ENCODE measurements at regions not wholly inside any gene's neighbourhood (a gene's known extent, or its start where the extent isn't known, plus 50 kb on each side); places are given as distances from the start of the nearest gene placed in this dataset.

- TF ChIP-seq EZH2 (IDR thresholded peaks at IDR 0.05; ENCODE audit: borderline replicate concordance) (no peak), EZH2phosphoT487 (IDR thresholded peaks at IDR 0.05; ENCODE audit: low read depth, severe bottlenecking, unreplicated experiment) (no peak)
Observed at GRCh38 chr2:235268535-235268934, 225.3 kb upstream of the AGAP1 start.

GRCh38 chr2:235270291-235270690 is 223.6 kb upstream of the AGAP1 start:
- Histone ChIP-seq H3K79me2 (no peaks in the 10 kb centered on the region), H3K4me2 (no peak overlapping the region), H3K9me3 (ENCODE audit: low read depth) (no peaks in the 10 kb centered on the region), H3K27ac (no peak overlapping the region), H4K20me1 (ENCODE audit: insufficient read depth, poor library complexity, severe bottlenecking) (no peaks in the 10 kb centered on the region), H3K27me3 (no peaks in the 10 kb centered on the region), H3K36me3 (replicated peaks; ENCODE audit: insufficient read depth, low read depth) (no peaks in the 10 kb centered on the region), H3K4me3 (no peak overlapping the region), H3K4me1 (ENCODE audit: insufficient read depth) (peaks cover 4% of the 10 kb centered on the region), H3K9me2 (replicated peaks; ENCODE audit: insufficient read depth) (no peaks in the 10 kb centered on the region), H2AFZ (no peak overlapping the region)
- WGBS (ENCODE audit: low lambda C conversion rate, missing lambda C conversion rate): 94% methylated on average over 4 of the region's 4 CpGs
- DNase-seq (ENCODE audit: low spot score): no peak
- TF ChIP-seq EZH2phosphoT487 (IDR thresholded peaks at IDR 0.05; ENCODE audit: low read depth, severe bottlenecking, unreplicated experiment) (no peak), CTCF (IDR thresholded peaks at IDR 0.05; ENCODE audit: poor library complexity) (no peak), EZH2 (IDR thresholded peaks at IDR 0.05; ENCODE audit: borderline replicate concordance) (no peak)

More at GRCh38 chr2:235268535-235268934, 225.3 kb upstream of the AGAP1 start:
- Histone ChIP-seq H2AFZ (no peak overlapping the region), H3K4me3 (no peak overlapping the region), H3K36me3 (replicated peaks; ENCODE audit: insufficient read depth, low read depth) (no peaks in the 10 kb centered on the region), H3K9me2 (replicated peaks; ENCODE audit: insufficient read depth) (no peaks in the 10 kb centered on the region), H3K79me2 (no peaks in the 10 kb centered on the region), H3K4me2 (no peak overlapping the region), H3K9me3 (ENCODE audit: low read depth) (no peaks in the 10 kb centered on the region), H3K27me3 (no peaks in the 10 kb centered on the region), H4K20me1 (ENCODE audit: insufficient read depth, poor library complexity, severe bottlenecking) (no peaks in the 10 kb centered on the region), H3K27ac (no peak overlapping the region), H3K4me1 (ENCODE audit: insufficient read depth) (peaks cover 4% of the 10 kb centered on the region)
- 58% methylated on average over 7 of the region's 7 CpGs for WGBS (ENCODE audit: low lambda C conversion rate, missing lambda C conversion rate)
- no peak for DNase-seq (ENCODE audit: low spot score)

GRCh38 chr2:235270956-235271355 is 222.9 kb upstream of the AGAP1 start:
- H3K36me3 ChIP-seq (replicated peaks; ENCODE audit: insufficient read depth, low read depth): no peaks in the 10 kb centered on the region
- no peak overlapping the region for H3K4me3 ChIP-seq
- H3K4me2 ChIP-seq: no peak overlapping the region
- no peaks in the 10 kb centered on the region for H3K79me2 ChIP-seq
- DNase-seq (ENCODE audit: low spot score): no peak
- no peak overlapping the region for H2AFZ ChIP-seq
- no peaks in the 10 kb centered on the region for H3K9me2 ChIP-seq (replicated peaks; ENCODE audit: insufficient read depth)
- TF ChIP-seq CTCF (IDR thresholded peaks at IDR 0.05; ENCODE audit: poor library complexity) (no peak), EZH2phosphoT487 (IDR thresholded peaks at IDR 0.05; ENCODE audit: low read depth, severe bottlenecking, unreplicated experiment) (no peak), EZH2 (IDR thresholded peaks at IDR 0.05; ENCODE audit: borderline replicate concordance) (no peak)
- no peak overlapping the region for H3K27ac ChIP-seq
- WGBS (ENCODE audit: low lambda C conversion rate, missing lambda C conversion rate): 84% methylated on average over 4 of the region's 4 CpGs
- no peaks in the 10 kb centered on the region for H4K20me1 ChIP-seq (ENCODE audit: insufficient read depth, poor library complexity, severe bottlenecking)
- no peaks in the 10 kb centered on the region for H3K27me3 ChIP-seq
- H3K9me3 ChIP-seq (ENCODE audit: low read depth): no peaks in the 10 kb centered on the region
- peaks cover 4% of the 10 kb centered on the region for H3K4me1 ChIP-seq (ENCODE audit: insufficient read depth)

- Histone ChIP-seq H3K4me1 (ENCODE audit: insufficient read depth) (peaks cover 4% of the 10 kb centered on the region), H3K27ac (no peak overlapping the region), H3K4me2 (no peak overlapping the region), H3K27me3 (no peaks in the 10 kb centered on the region), H3K79me2 (no peaks in the 10 kb centered on the region), H2AFZ (no peak overlapping the region), H3K4me3 (no peak overlapping the region), H3K9me3 (ENCODE audit: low read depth) (no peaks in the 10 kb centered on the region), H3K9me2 (replicated peaks; ENCODE audit: insufficient read depth) (no peaks in the 10 kb centered on the region), H3K36me3 (replicated peaks; ENCODE audit: insufficient read depth, low read depth) (no peaks in the 10 kb centered on the region), H4K20me1 (ENCODE audit: insufficient read depth, poor library complexity, severe bottlenecking) (no peaks in the 10 kb centered on the region)
- 93% methylated on average over 2 of the region's 2 CpGs for WGBS (ENCODE audit: low lambda C conversion rate, missing lambda C conversion rate)
- TF ChIP-seq EZH2phosphoT487 (IDR thresholded peaks at IDR 0.05; ENCODE audit: low read depth, severe bottlenecking, unreplicated experiment): no peak
- TF ChIP-seq EZH2 (IDR thresholded peaks at IDR 0.05; ENCODE audit: borderline replicate concordance): no peak
- TF ChIP-seq CTCF (IDR thresholded peaks at IDR 0.05; ENCODE audit: poor library complexity): no peak
- no peak for DNase-seq (ENCODE audit: low spot score)
Observed at GRCh38 chr2:235271936-235272335, 221.9 kb upstream of the AGAP1 start.

Data from hepatocyte (in vitro differentiated cells).